ENCODE measurements at regions not wholly inside any gene's neighbourhood (a gene's known extent, or its start where the extent isn't known, plus 50 kb on each side); places are given as distances from the start of the nearest gene placed in this dataset.

- no peak for DNase-seq
- no peak for ATAC-seq (ENCODE audit: insufficient read depth, low FRiP score)
- Histone ChIP-seq H3K4me1 (ENCODE audit: control insufficient read depth in 5 of 5, insufficient read depth in 5 of 5, low read length in 5 of 5) (peaks cover 0 to 22% (median 0%) of the 10 kb centered on the region in 5 donors), H3K27me3 (ENCODE audit: control insufficient read depth in 3 of 3, insufficient read depth in 3 of 3, low read length in 2 of 3) (peaks cover 3 to 26% (median 11%) of the 10 kb centered on the region in 3 donors), H3K27ac (ENCODE audit: low read depth in 1 of 2, low read length in 1 of 2) (no peak overlapping the region), H3K9me3 (ENCODE audit: control insufficient read depth in 4 of 4, insufficient read depth in 3 of 4, low read length in 3 of 4) (peaks cover 0 to 15% (median 3%) of the 10 kb centered on the region in 4 donors), H3K36me3 (ENCODE audit: control insufficient read depth in 4 of 4, insufficient read depth in 4 of 4, low read length in 4 of 4) (no peaks in the 10 kb centered on the region), H3K4me3 (no peak overlapping the region), H3K9ac (ENCODE audit: insufficient read depth in 1 of 2, low read length in 2 of 2) (no peak overlapping the region)
- WGBS, 2 donors, result 78 to 87% methylated on average over 9 of the region's 9 CpGs
- TF ChIP-seq CTCF (IDR thresholded peaks at IDR 0.05; ENCODE audit: control extremely low read depth, extremely low read depth), result no peak
Measured at GRCh38 chr14:101078892-101079221, 175.3 kb upstream of the RTL1 start.

- no peak for TF ChIP-seq CTCF (IDR thresholded peaks at IDR 0.05; ENCODE audit: control extremely low read depth, extremely low read depth)
- no peak overlapping the region for H3K9ac ChIP-seq (ENCODE audit: insufficient read depth in 1 of 2, low read length in 2 of 2)
- WGBS, 2 donors, result 72 to 92% methylated on average over 2 of the region's 2 CpGs
- no peak for DNase-seq
- H3K36me3 ChIP-seq (ENCODE audit: control insufficient read depth in 4 of 4, insufficient read depth in 4 of 4, low read length in 4 of 4), result no peaks in the 10 kb centered on the region
- no peak overlapping the region for H3K4me3 ChIP-seq
- no peak overlapping the region for H3K27ac ChIP-seq (ENCODE audit: low read depth in 1 of 2, low read length in 1 of 2)
- H3K9me3 ChIP-seq (ENCODE audit: control insufficient read depth in 4 of 4, insufficient read depth in 3 of 4, low read length in 3 of 4), result peaks cover 0 to 15% (median 3%) of the 10 kb centered on the region in 4 donors
- no peak for ATAC-seq (ENCODE audit: insufficient read depth, low FRiP score)
- H3K27me3 ChIP-seq (ENCODE audit: control insufficient read depth in 3 of 3, insufficient read depth in 3 of 3, low read length in 2 of 3), result peaks cover 3 to 23% (median 11%) of the 10 kb centered on the region in 3 donors
- H3K4me1 ChIP-seq (ENCODE audit: control insufficient read depth in 5 of 5, insufficient read depth in 5 of 5, low read length in 5 of 5), result peaks cover 0 to 16% (median 0%) of the 10 kb centered on the region in 5 donors
Measured at GRCh38 chr14:101080922-101081593, 177.5 kb upstream of the RTL1 start.

GRCh38 chr14:101082036-101082435 is 178.5 kb upstream of the RTL1 start:
- H3K36me3 ChIP-seq (ENCODE audit: control insufficient read depth in 4 of 4, insufficient read depth in 4 of 4, low read length in 4 of 4), result no peaks in the 10 kb centered on the region
- H3K27me3 ChIP-seq (ENCODE audit: control insufficient read depth in 3 of 3, insufficient read depth in 3 of 3, low read length in 2 of 3), result peaks cover 3 to 17% (median 11%) of the 10 kb centered on the region in 3 donors
- H3K4me3 ChIP-seq, result no peak overlapping the region
- H3K27ac ChIP-seq (ENCODE audit: low read depth in 1 of 2, low read length in 1 of 2), result no peak overlapping the region
- H3K9ac ChIP-seq (ENCODE audit: insufficient read depth in 1 of 2, low read length in 2 of 2), result no peak overlapping the region
- TF ChIP-seq CTCF (IDR thresholded peaks at IDR 0.05; ENCODE audit: control extremely low read depth, extremely low read depth), result no peak
- peaks cover 0 to 17% (median 3%) of the 10 kb centered on the region in 4 donors for H3K9me3 ChIP-seq (ENCODE audit: control insufficient read depth in 4 of 4, insufficient read depth in 3 of 4, low read length in 3 of 4)
- DNase-seq (no peak), ATAC-seq (ENCODE audit: insufficient read depth, low FRiP score) (no peak)
- peaks cover 0 to 8% (median 0%) of the 10 kb centered on the region in 5 donors for H3K4me1 ChIP-seq (ENCODE audit: control insufficient read depth in 5 of 5, insufficient read depth in 5 of 5, low read length in 5 of 5)
- 77 to 86% methylated on average over 10 of the region's 10 CpGs for WGBS, 2 donors
